CD4-positive, alpha-beta T cell treated with Interferon alpha-2 for 1 hour (primary cell): ENCODE measurements at regions not wholly inside any gene's neighbourhood (a gene's known extent, or its start where the extent isn't known, plus 50 kb on each side); places are given as distances from the start of the nearest gene placed in this dataset.

Source experiments
- DNase-seq, 2 donors: peaks; one replicate each; pipeline ENCODE4 v3.0.0-alpha.2; 2020 to 2022

GRCh38 chr15:91523596-91523995 lies 329.9 kb upstream of the SLCO3A1 start:
- no peak for DNase-seq

GRCh38 chr15:91524534-91524933 lies 329.0 kb upstream of the SLCO3A1 start:
- DNase-seq: no peak

GRCh38 chr15:91525751-91526150 lies 327.8 kb upstream of the SLCO3A1 start:
- DNase-seq: no peak

GRCh38 chr15:91526424-91526823 lies 327.1 kb upstream of the SLCO3A1 start:
- no peak for DNase-seq

GRCh38 chr15:91528801-91529200 lies 324.7 kb upstream of the SLCO3A1 start:
- DNase-seq: no peak

GRCh38 chr15:91529534-91529933 lies 324.0 kb upstream of the SLCO3A1 start:
- DNase-seq: peak in 1 of 2 donors; percentile 17

GRCh38 chr15:91530279-91530678 lies 323.2 kb upstream of the SLCO3A1 start:
- no peak for DNase-seq

GRCh38 chr15:91530956-91531582 lies 322.4 kb upstream of the SLCO3A1 start:
- no peak for DNase-seq

GRCh38 chr15:91534235-91534634 lies 319.3 kb upstream of the SLCO3A1 start:
- DNase-seq: no peak

- no peak for DNase-seq
Observed at GRCh38 chr15:91534976-91535375, 318.5 kb upstream of the SLCO3A1 start.

GRCh38 chr15:91535856-91536500 lies 317.5 kb upstream of the SLCO3A1 start:
- no peak for DNase-seq

- no peak for DNase-seq
Observed at GRCh38 chr15:91537856-91538255, 315.7 kb upstream of the SLCO3A1 start.

- no peak for DNase-seq
Observed at GRCh38 chr15:91538782-91539181, 314.7 kb upstream of the SLCO3A1 start.

- no peak for DNase-seq
Observed at GRCh38 chr15:91541286-91541685, 312.2 kb upstream of the SLCO3A1 start.

- DNase-seq: no peak
Observed at GRCh38 chr15:91542226-91542625, 311.3 kb upstream of the SLCO3A1 start.

- DNase-seq: no peak
Observed at GRCh38 chr15:91547356-91547755, 306.2 kb upstream of the SLCO3A1 start.

GRCh38 chr15:91548549-91548948 lies 305.0 kb upstream of the SLCO3A1 start:
- no peak for DNase-seq

- DNase-seq: no peak
Observed at GRCh38 chr15:91549581-91549980, 303.9 kb upstream of the SLCO3A1 start.

GRCh38 chr15:91552555-91552954 lies 301.0 kb upstream of the SLCO3A1 start:
- no peak for DNase-seq

- no peak for DNase-seq
Observed at GRCh38 chr15:91553196-91553854, 300.2 kb upstream of the SLCO3A1 start.

- DNase-seq: no peak
Observed at GRCh38 chr15:91555312-91555711, 298.2 kb upstream of the SLCO3A1 start.

GRCh38 chr15:91556926-91557325 lies 296.6 kb upstream of the SLCO3A1 start:
- no peak for DNase-seq

GRCh38 chr15:91559066-91559465 lies 294.4 kb upstream of the SLCO3A1 start:
- DNase-seq: no peak

GRCh38 chr15:91561371-91562100 lies 292.0 kb upstream of the SLCO3A1 start:
- DNase-seq: no peak
